SK-N-MC (cell line): ENCODE measurements at regions not wholly inside any gene's neighbourhood (a gene's known extent, or its start where the extent isn't known, plus 50 kb on each side); places are given as distances from the start of the nearest gene placed in this dataset.

ENCODE experiments used
- EZH2 ChIP-seq: fragments of 200-600 bp; sonication (generic); IDR thresholded peaks from one replicate; pipeline ENCODE4 v1.6.1; 2017; ENCODE audit warnings: antibody characterized with exemption
- FOXP2 ChIP-seq: optimal IDR thresholded peaks from 2 replicates; pipeline ENCODE3; 2011; ENCODE audit warnings: mild to moderate bottlenecking, moderate library complexity; ENCODE audit not compliant: insufficient read depth; ENCODE audit errors: extremely low read length, control extremely low read depth
- POLR2AphosphoS5 ChIP-seq: IDR thresholded peaks from 2 replicates; pipeline ENCODE4 v1.6.1; 2012; ENCODE audit warnings: mild to moderate bottlenecking, low read depth, low read length, borderline replicate concordance

GRCh38 chrX:140866446-140866845, 135.9 kb upstream of the SPANXB1 start:
- TF ChIP-seq POLR2AphosphoS5: no peak
- no peak for TF ChIP-seq FOXP2
- no peak for TF ChIP-seq EZH2
